GM18519 (cell line): ENCODE measurements at regions not wholly inside any gene's neighbourhood (a gene's known extent, or its start where the extent isn't known, plus 50 kb on each side); places are given as distances from the start of the nearest gene placed in this dataset.

Source experiments
- ATAC-seq: cut with Tn5 transposase; IDR thresholded peaks from one replicate; pipeline ENCODE4 v1.9.1; 2021; ENCODE audit warnings: mild to moderate bottlenecking, moderate library complexity; ENCODE audit not compliant: unreplicated experiment, low FRiP score

- ATAC-seq, result no peak
These were observed 86.7 kb upstream of the CYYR1 start for GRCh38 chr21:26659757-26660156.

GRCh38 chr21:26659182-26659581 lies 86.1 kb upstream of the CYYR1 start:
- no peak for ATAC-seq

- no peak for ATAC-seq
These were observed 82.4 kb upstream of the CYYR1 start for GRCh38 chr21:26655460-26655859.

GRCh38 chr21:26653430-26653829 lies 80.3 kb upstream of the CYYR1 start:
- ATAC-seq, result no peak

- no peak for ATAC-seq
These were observed 79.8 kb upstream of the CYYR1 start for GRCh38 chr21:26652854-26653253.

GRCh38 chr21:26641062-26641461 lies 68.0 kb upstream of the CYYR1 start:
- no peak for ATAC-seq

- no peak for ATAC-seq
These were observed 64.2 kb upstream of the CYYR1 start for GRCh38 chr21:26637201-26637745.

GRCh38 chr21:26635681-26636080 lies 62.6 kb upstream of the CYYR1 start:
- no peak for ATAC-seq

- ATAC-seq, result no peak
These were observed 59.6 kb upstream of the CYYR1 start for GRCh38 chr21:26632691-26633090.

GRCh38 chr21:26626187-26626586 lies 53.1 kb upstream of the CYYR1 start:
- ATAC-seq, result no peak

GRCh38 chr21:26624983-26625519 lies 52.0 kb upstream of the CYYR1 start:
- no peak for ATAC-seq
